Thoracic aorta (tissue), 2 donors: ENCODE measurements at regions not wholly inside any gene's neighbourhood (a gene's known extent, or its start where the extent isn't known, plus 50 kb on each side); places are given as distances from the start of the nearest gene placed in this dataset.
"Not testable (repeated sequence)": the region's sequence is repeated elsewhere in the genome, so short reads cannot be mapped to it uniquely, and the experiment has no call there.

Experiments
- ATAC-seq: fragments of 150-250 bp; one replicate; pipeline ENCODE4 v1.8.0; 2017; ENCODE audit warnings: low read depth; ENCODE audit not compliant: insufficient number of reproducible peaks, low FRiP score
- DNase-seq: peaks from one replicate; pipeline ENCODE4 v3.0.0-alpha.2; 2020; ENCODE audit warnings: low spot score
- H3K27ac ChIP-seq, 2 donors: fragments of 200-600 bp; sonication (generic); 1 replicate in 1 of 2; 2 replicates in 1 of 2; pipeline ENCODE4 v1.5.1; 2016; ENCODE audit warnings: mild to moderate bottlenecking in 2 of 2, moderate library complexity in 2 of 2
- H3K27me3 ChIP-seq: fragments of 200-600 bp; sonication (generic); replicated peaks from 2 replicates; pipeline ENCODE4 v1.6.0; 2016; ENCODE audit warnings: mild to moderate bottlenecking; ENCODE audit not compliant: insufficient read depth
- H3K36me3 ChIP-seq: fragments of 200-600 bp; sonication (generic); one replicate; pipeline ENCODE4 v1.5.1; 2016
- H3K4me1 ChIP-seq, 2 donors: fragments of 200-600 bp; sonication (generic); 1 replicate in 1 of 2; 2 replicates in 1 of 2; pipeline versions ENCODE4 v1.5.1 to v1.6.0; 2016; ENCODE audit warnings: low read depth in 2 of 2, mild to moderate bottlenecking in 1 of 2; ENCODE audit not compliant: control insufficient read depth in 1 of 2
- H3K4me3 ChIP-seq: fragments of 200-600 bp; sonication (generic); 2 replicates; pipeline ENCODE4 v1.5.1; 2016; ENCODE audit warnings: mild to moderate bottlenecking
- H3K9me3 ChIP-seq: fragments of 200-600 bp; sonication (generic); 2 replicates; pipeline ENCODE4 v1.5.1; 2016
- CTCF ChIP-seq: fragments of 200-600 bp; sonication (generic); IDR thresholded peaks from one replicate; pipeline ENCODE4 v1.5.1; 2019; ENCODE audit warnings: antibody characterized with exemption

- H3K4me3 ChIP-seq, H3K9me3 ChIP-seq, H3K36me3 ChIP-seq, DNase-seq, H3K27me3 ChIP-seq, H3K27ac ChIP-seq, ATAC-seq: not testable (repeated sequence)
- peaks cover 0 to 10% of the 10 kb centered on the region in 2 donors for H3K4me1 ChIP-seq
Measured at GRCh38 chr15:99799182-99799853, 66.1 kb upstream of the LYSMD4 start.

DNA sequence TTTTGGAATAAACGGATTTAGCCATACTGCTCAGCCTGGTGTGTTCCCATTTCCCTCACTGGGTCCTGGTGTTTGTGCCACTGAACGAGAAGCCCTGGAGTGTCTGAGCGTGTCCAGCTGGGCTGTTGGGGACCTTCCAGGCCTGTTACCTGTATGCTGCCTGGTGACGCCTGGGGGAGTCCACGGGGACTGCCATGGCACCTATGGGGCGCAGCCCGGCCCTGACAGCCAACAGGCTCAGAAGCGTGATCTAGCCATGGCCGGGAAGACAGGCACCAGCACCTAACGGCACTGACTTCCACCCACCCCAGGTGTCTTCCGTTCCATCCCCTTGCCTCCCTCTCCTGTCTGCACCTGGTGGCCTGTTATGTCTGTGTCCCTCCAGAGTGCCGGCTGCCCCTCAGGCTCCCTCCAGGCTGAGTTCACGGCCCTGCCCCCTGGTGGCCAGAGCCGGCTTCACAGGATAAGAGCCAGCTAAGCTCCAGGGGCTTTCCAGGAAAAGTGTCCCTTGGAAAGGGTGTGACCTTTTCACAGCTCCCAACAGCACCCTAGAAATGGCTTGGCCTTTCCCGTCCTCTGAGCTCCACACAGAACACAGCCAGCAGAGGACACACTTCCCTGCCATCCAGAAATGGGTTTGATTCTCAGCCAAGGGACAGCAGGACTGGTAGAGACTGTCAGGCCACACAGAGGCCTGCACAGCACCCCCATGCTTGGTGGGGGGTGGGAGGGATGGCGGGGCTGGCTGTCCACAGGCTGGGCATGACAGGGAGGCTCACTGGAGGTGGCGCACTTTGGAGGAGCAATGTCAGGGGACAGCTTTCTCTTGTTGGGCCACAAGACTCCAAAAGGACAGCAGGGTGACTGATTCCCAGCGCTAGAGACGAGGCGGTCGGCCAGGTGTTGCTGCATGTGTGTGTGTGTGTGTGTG lies 64.0 kb upstream of the LYSMD4 start:
- H3K4me1 ChIP-seq, result peaks cover 0 to 10% of the 10 kb centered on the region in 2 donors
- not testable (repeated sequence) for H3K27me3 ChIP-seq, ATAC-seq, H3K4me3 ChIP-seq, H3K27ac ChIP-seq, H3K36me3 ChIP-seq, H3K9me3 ChIP-seq, DNase-seq

GRCh38 chr15:99791881-99792807 lies 58.9 kb upstream of the LYSMD4 start:
- not testable (repeated sequence) for H3K4me1 ChIP-seq

DNA sequence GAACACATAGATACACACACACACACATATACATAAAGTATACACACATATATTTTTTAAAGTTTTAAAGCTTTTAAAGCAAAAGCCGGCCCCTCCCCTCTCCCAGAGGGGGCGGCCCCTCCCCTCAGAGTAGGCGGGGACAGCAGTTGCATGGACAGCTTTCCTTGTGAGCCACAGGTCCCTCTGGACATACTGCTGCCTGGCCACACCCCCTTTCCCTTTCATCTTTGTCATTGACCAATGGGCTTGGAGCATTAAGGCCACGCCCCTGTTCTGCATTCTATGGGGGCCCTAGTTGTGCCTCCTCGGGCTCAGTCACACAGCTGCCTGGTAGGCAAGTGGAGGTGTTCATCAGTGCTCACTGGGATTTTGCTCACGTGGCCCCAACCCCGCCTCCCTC lies 57.5 kb upstream of the LYSMD4 start:
- H3K27ac ChIP-seq, H3K9me3 ChIP-seq, DNase-seq, ATAC-seq, H3K4me3 ChIP-seq, H3K4me1 ChIP-seq, H3K36me3 ChIP-seq, H3K27me3 ChIP-seq: not testable (repeated sequence)

More at GRCh38 chr15:99791881-99792807, 58.9 kb upstream of the LYSMD4 start:
- H3K4me3 ChIP-seq, ATAC-seq, H3K27ac ChIP-seq, DNase-seq, H3K9me3 ChIP-seq, H3K27me3 ChIP-seq, H3K36me3 ChIP-seq: not testable (repeated sequence)

- Histone ChIP-seq H3K4me1 (no peaks in the 10 kb centered on the region), H3K9me3 (no peaks in the 10 kb centered on the region), H3K27me3 (no peaks in the 10 kb centered on the region), H3K4me3 (no peak overlapping the region), H3K36me3 (no peaks in the 10 kb centered on the region), H3K27ac (no peak overlapping the region)
- no peak for DNase-seq
- ATAC-seq, result no peak
- TF ChIP-seq CTCF, result no peak
Measured at GRCh38 chr15:99788156-99788555, 54.9 kb upstream of the LYSMD4 start.

DNA sequence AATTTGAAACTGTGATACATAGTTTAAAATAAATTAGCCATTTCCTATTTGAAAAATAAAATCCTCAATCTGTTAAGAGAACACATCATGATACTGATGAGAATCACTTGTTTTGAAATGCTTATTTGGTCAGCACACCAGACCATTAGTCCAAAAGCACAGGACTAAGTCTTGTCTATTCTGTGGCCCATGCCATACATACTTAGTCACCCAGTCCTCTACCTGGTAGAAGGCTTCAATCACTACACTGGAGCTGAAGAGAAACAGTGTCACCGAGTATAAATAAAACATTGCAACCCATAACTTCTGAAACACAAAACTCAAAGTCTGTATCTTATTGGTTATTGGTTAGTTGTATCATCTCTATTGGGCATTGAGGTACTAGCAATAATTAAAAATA lies 51.6 kb upstream of the LYSMD4 start:
- not testable (repeated sequence) for H3K36me3 ChIP-seq, ATAC-seq, H3K27me3 ChIP-seq, DNase-seq, H3K27ac ChIP-seq, H3K4me3 ChIP-seq, H3K9me3 ChIP-seq, H3K4me1 ChIP-seq

- not testable (repeated sequence) for H3K27ac ChIP-seq, H3K27me3 ChIP-seq, H3K4me1 ChIP-seq, H3K36me3 ChIP-seq, H3K4me3 ChIP-seq, ATAC-seq, H3K9me3 ChIP-seq, DNase-seq
Measured at GRCh38 chr15:99783918-99784619, 50.8 kb upstream of the LYSMD4 start.
